Lung (tissue), 11 donors: ENCODE measurements at regions not wholly inside any gene's neighbourhood (a gene's known extent, or its start where the extent isn't known, plus 50 kb on each side); places are given as distances from the start of the nearest gene placed in this dataset.

ENCODE experiments used
- ATAC-seq: fragments of 200-7000 bp; cut with Tn5 transposase; one replicate; pipeline ENCODE4 v1.9.1; 2020; ENCODE audit warnings: moderate number of reproducible peaks; ENCODE audit not compliant: insufficient read depth, low FRiP score
- DNase-seq, 3 donors: peaks; one replicate each; pipeline ENCODE4 v3.0.0-alpha.2; 2013 to 2017
- H3K27ac ChIP-seq, 2 donors: one replicate each; pipeline ENCODE4 v1.5.1; 2013; ENCODE audit warnings: mild to moderate bottlenecking in 2 of 2, moderate library complexity in 2 of 2, control low read depth in 1 of 2, inconsistent platforms in 1 of 2, low read depth in 1 of 2, low read length in 1 of 2
- H3K27me3 ChIP-seq, 3 donors: one replicate each; pipeline ENCODE4 v1.5.1; 2013; ENCODE audit warnings: low read length in 2 of 3; ENCODE audit not compliant: control insufficient read depth in 3 of 3, insufficient read depth in 3 of 3
- H3K36me3 ChIP-seq, 4 donors: one replicate each; pipeline ENCODE4 v1.5.1; 2013; ENCODE audit warnings: low read length in 4 of 4, mild to moderate bottlenecking in 1 of 4, moderate library complexity in 1 of 4; ENCODE audit not compliant: control insufficient read depth in 4 of 4, insufficient read depth in 4 of 4
- H3K4me1 ChIP-seq, 5 donors: one replicate each; pipeline ENCODE4 v1.5.1; 2013; ENCODE audit warnings: low read length in 5 of 5, mild to moderate bottlenecking in 2 of 5, moderate library complexity in 1 of 5; ENCODE audit not compliant: control insufficient read depth in 5 of 5, insufficient read depth in 5 of 5
- H3K4me3 ChIP-seq: one replicate; pipeline ENCODE4 v1.5.1; 2013; ENCODE audit warnings: mild to moderate bottlenecking, control low read depth, moderate library complexity
- H3K9ac ChIP-seq, 2 donors: one replicate each; pipeline ENCODE4 v1.5.1; 2013; ENCODE audit warnings: low read length in 2 of 2, control low read depth in 1 of 2; ENCODE audit not compliant: insufficient read depth in 1 of 2
- H3K9me3 ChIP-seq, 4 donors: one replicate each; pipeline ENCODE4 v1.5.1; 2013; ENCODE audit warnings: low read length in 3 of 4, mild to moderate bottlenecking in 1 of 4, moderate library complexity in 1 of 4; ENCODE audit not compliant: control insufficient read depth in 4 of 4, insufficient read depth in 3 of 4
- WGBS, 2 donors: extraction: QIAGEN DNeasy Blood & Tissue Kit; methylation state at CpG; one replicate each; pipeline ENCODE4 v1.1.7; 2013; 5-methylcytosine and 5-hydroxymethylcytosine counted together
- TF ChIP-seq, protein P1 (sequence below): IDR thresholded peaks from 2 replicates; pipeline ENCODE4 v1.5.1; 2012; ENCODE audit warnings: mild to moderate bottlenecking; ENCODE audit errors: control extremely low read depth, extremely low read depth
- donor health status: control.
- donor health status: control.
- donor health status: Bipolar disorder and iron deficiency.
- donor health status: healthy.
- donor health status: DM: yes; HTN: yes; CAD: no.

DNA sequence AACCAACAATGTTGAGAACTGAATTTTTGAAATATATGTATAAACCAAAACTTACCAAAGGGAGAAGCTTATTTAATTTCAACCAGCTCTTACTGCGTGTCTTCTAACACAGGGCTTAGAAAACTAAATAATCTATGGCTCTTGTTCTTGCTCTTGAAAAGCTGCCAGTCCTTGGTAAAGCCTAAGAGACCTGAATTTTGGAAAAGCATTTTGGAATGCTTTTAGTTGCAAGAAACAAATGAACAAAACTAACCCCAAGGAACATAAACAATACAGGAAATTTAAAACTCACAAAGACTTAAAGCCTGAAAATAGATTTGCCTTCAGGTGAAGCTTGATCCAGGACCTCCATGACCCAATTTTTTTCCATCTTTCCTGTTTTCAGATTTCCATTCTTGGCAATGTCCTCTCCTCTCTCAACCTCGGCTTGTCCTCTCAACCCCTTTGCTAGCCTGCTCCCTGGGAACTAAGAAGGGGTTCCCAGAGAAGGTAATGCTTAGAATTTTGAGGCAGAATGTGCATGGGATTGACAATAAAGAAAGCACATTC, 169.8 kb upstream of the NCK2 start:
- Histone ChIP-seq H3K27me3 (no peaks in the 10 kb centered on the region), H3K4me3 (no peak overlapping the region), H3K27ac (no peak overlapping the region), H3K9me3 (no peaks in the 10 kb centered on the region), H3K9ac (no peak overlapping the region), H3K36me3 (no peaks in the 10 kb centered on the region), H3K4me1 (peaks cover 0 to 7% (median 0%) of the 10 kb centered on the region in 5 donors)
- WGBS, 2 donors, result 74 to 92% methylated on average over 2 of the region's 2 CpGs
- ATAC-seq, result no peak
- TF ChIP-seq, protein P1, sequence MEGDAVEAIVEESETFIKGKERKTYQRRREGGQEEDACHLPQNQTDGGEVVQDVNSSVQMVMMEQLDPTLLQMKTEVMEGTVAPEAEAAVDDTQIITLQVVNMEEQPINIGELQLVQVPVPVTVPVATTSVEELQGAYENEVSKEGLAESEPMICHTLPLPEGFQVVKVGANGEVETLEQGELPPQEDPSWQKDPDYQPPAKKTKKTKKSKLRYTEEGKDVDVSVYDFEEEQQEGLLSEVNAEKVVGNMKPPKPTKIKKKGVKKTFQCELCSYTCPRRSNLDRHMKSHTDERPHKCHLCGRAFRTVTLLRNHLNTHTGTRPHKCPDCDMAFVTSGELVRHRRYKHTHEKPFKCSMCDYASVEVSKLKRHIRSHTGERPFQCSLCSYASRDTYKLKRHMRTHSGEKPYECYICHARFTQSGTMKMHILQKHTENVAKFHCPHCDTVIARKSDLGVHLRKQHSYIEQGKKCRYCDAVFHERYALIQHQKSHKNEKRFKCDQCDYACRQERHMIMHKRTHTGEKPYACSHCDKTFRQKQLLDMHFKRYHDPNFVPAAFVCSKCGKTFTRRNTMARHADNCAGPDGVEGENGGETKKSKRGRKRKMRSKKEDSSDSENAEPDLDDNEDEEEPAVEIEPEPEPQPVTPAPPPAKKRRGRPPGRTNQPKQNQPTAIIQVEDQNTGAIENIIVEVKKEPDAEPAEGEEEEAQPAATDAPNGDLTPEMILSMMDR, result no peak
- no peak for DNase-seq

- no peak for DNase-seq
- H3K9me3 ChIP-seq, result no peaks in the 10 kb centered on the region
- H3K9ac ChIP-seq, result no peak overlapping the region
- no peaks in the 10 kb centered on the region for H3K36me3 ChIP-seq
- no peak for ATAC-seq
- no peaks in the 10 kb centered on the region for H3K27me3 ChIP-seq
- WGBS, 2 donors, result 64 to 77% methylated on average over 8 of the region's 8 CpGs
- TF ChIP-seq, protein P1, result no peak
- peaks cover 0 to 7% (median 0%) of the 10 kb centered on the region in 5 donors for H3K4me1 ChIP-seq
- no peak overlapping the region for H3K4me3 ChIP-seq
- no peak overlapping the region for H3K27ac ChIP-seq
These were observed 170.6 kb upstream of the NCK2 start for GRCh38 chr2:105573910-105574655.

DNA sequence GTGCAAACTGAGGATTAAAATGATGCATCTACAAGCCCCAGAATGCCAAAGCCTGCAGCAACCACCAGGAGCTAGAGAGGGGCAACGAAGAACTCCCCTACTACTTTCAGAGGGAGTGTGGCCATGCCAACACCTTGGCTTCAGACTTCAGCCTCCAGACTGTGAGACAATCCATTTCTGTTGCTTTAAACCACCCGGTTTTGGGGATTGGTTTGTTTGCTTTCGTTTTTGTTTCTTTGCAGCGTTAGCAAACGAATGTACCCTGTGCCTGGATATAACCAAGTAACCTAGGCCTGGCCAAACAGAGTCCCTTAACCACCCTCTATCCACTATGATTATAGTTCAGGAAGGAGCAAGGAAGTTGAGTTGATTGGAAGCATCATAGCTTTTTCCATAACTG, 171.2 kb upstream of the NCK2 start:
- Histone ChIP-seq H3K4me1 (peaks cover 0 to 7% (median 0%) of the 10 kb centered on the region in 5 donors), H3K36me3 (no peaks in the 10 kb centered on the region), H3K27ac (no peak overlapping the region), H3K4me3 (no peak overlapping the region), H3K27me3 (no peaks in the 10 kb centered on the region), H3K9ac (no peak overlapping the region), H3K9me3 (no peaks in the 10 kb centered on the region)
- DNase-seq (no peak), ATAC-seq (no peak)
- TF ChIP-seq, protein P1, result no peak
- WGBS, 2 donors, result 70 to 75% methylated on average over 5 of the region's 5 CpGs
